ENCODE measurements at regions not wholly inside any gene's neighbourhood (a gene's known extent, or its start where the extent isn't known, plus 50 kb on each side); places are given as distances from the start of the nearest gene placed in this dataset.

DNA sequence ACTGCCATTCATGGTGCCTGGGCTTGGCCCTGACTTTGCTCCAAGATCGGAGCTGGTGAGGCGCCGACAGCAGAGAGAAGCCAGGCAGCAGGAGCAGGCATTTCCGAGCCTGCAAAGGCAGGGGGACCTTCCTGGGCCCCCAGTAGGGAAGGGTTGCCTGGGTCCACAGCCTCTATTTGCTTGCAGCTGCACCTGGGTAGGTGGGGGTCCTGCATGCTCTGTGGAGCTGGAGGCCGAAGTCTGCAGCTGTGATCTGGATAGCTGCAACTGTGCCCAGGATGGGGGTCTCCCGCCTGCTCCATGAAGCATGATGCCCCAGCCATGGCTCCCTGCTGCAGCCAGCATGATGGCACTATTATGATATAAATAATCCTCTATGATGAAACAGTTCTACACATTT lies 2144.2 kb downstream of the PCDH9 start:
- no peak for TF ChIP-seq FOXM1 (IDR thresholded peaks at IDR 0.05; ENCODE audit: borderline replicate concordance, low read depth)
- TF ChIP-seq, protein P1, sequence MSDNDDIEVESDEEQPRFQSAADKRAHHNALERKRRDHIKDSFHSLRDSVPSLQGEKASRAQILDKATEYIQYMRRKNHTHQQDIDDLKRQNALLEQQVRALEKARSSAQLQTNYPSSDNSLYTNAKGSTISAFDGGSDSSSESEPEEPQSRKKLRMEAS (IDR thresholded peaks at IDR 0.05) = no peak

DNA sequence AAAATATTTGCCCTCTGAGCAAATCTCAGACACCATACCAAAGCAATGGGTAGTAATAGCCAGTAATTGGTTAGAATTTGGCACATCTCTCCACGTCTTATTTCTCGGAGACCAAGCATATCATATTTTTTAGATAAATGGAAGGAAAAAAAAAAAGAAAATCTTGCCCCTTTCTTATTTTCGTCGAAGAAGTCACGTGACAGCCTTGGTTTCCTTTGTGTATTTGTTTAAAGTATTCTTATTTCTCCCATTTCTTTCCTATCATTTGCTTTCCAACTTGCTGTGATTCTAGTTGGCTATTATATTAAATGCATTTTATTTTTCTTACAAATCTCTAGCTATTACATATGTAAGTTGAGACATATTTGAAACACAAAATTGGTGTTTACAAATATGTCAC lies 2155.9 kb downstream of the PCDH9 start:
- TF ChIP-seq FOXM1 (IDR thresholded peaks at IDR 0.05; ENCODE audit: borderline replicate concordance, low read depth) = no peak
- no peak for TF ChIP-seq EGR1 (IDR thresholded peaks at IDR 0.05)
- TF ChIP-seq ZBTB7A (IDR thresholded peaks at IDR 0.05; ENCODE audit: low read depth) = no peak
- TF ChIP-seq TEAD4 (IDR thresholded peaks at IDR 0.05) = no peak
- TF ChIP-seq TAF1 (IDR thresholded peaks at IDR 0.05; ENCODE audit: low read depth) = no peak
- no peak for TF ChIP-seq NFIC (IDR thresholded peaks at IDR 0.05)
- TF ChIP-seq, protein P1 (IDR thresholded peaks at IDR 0.05) = no peak
- no peak for TF ChIP-seq CREB1 (IDR thresholded peaks at IDR 0.05; ENCODE audit: low read depth)
- no peak for TF ChIP-seq CEBPB (IDR thresholded peaks at IDR 0.05)
- TF ChIP-seq RAD21 (IDR thresholded peaks at IDR 0.05; ENCODE audit: low read depth) = no peak
- no peak for TF ChIP-seq YY1 (IDR thresholded peaks at IDR 0.05; ENCODE audit: low read depth)
- TF ChIP-seq, protein P2, sequence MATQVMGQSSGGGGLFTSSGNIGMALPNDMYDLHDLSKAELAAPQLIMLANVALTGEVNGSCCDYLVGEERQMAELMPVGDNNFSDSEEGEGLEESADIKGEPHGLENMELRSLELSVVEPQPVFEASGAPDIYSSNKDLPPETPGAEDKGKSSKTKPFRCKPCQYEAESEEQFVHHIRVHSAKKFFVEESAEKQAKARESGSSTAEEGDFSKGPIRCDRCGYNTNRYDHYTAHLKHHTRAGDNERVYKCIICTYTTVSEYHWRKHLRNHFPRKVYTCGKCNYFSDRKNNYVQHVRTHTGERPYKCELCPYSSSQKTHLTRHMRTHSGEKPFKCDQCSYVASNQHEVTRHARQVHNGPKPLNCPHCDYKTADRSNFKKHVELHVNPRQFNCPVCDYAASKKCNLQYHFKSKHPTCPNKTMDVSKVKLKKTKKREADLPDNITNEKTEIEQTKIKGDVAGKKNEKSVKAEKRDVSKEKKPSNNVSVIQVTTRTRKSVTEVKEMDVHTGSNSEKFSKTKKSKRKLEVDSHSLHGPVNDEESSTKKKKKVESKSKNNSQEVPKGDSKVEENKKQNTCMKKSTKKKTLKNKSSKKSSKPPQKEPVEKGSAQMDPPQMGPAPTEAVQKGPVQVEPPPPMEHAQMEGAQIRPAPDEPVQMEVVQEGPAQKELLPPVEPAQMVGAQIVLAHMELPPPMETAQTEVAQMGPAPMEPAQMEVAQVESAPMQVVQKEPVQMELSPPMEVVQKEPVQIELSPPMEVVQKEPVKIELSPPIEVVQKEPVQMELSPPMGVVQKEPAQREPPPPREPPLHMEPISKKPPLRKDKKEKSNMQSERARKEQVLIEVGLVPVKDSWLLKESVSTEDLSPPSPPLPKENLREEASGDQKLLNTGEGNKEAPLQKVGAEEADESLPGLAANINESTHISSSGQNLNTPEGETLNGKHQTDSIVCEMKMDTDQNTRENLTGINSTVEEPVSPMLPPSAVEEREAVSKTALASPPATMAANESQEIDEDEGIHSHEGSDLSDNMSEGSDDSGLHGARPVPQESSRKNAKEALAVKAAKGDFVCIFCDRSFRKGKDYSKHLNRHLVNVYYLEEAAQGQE (IDR thresholded peaks at IDR 0.05; ENCODE audit: low read depth) = no peak
- TF ChIP-seq EP300 (IDR thresholded peaks at IDR 0.05; ENCODE audit: borderline replicate concordance) = no peak
- TF ChIP-seq, protein P3, sequence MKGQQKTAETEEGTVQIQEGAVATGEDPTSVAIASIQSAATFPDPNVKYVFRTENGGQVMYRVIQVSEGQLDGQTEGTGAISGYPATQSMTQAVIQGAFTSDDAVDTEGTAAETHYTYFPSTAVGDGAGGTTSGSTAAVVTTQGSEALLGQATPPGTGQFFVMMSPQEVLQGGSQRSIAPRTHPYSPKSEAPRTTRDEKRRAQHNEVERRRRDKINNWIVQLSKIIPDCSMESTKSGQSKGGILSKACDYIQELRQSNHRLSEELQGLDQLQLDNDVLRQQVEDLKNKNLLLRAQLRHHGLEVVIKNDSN (IDR thresholded peaks at IDR 0.05) = no peak
- TF ChIP-seq TCF12 (IDR thresholded peaks at IDR 0.05; ENCODE audit: low read depth) = no peak

DNA sequence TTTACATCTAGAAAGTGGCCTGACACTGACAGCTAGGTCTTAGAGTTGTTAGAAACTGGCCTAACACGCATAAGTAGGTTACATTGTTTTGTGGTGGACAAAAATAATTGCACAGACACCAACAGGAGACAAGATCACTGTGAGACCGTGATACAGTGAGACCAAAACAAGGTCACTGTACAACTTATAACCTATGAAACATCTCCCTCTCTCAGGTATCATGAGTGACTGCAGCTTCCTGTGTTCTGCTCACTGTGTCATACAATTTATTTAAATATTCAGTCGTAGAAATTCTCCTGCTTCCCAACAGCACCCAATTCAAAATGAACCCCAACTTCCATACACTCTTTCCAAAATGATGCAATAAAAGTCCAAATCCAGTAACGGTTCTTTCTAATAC lies 2165.2 kb downstream of the PCDH9 start:
- no peak for TF ChIP-seq ZBTB7A (IDR thresholded peaks at IDR 0.05; ENCODE audit: low read depth)
- TF ChIP-seq CEBPB (IDR thresholded peaks at IDR 0.05) = no peak
- TF ChIP-seq FOXM1 (IDR thresholded peaks at IDR 0.05; ENCODE audit: borderline replicate concordance, low read depth) = no peak
- no peak for TF ChIP-seq RAD21 (IDR thresholded peaks at IDR 0.05; ENCODE audit: low read depth)
- TF ChIP-seq NFIC (IDR thresholded peaks at IDR 0.05) = no peak
- no peak for TF ChIP-seq EGR1 (IDR thresholded peaks at IDR 0.05)
- no peak for TF ChIP-seq TAF1 (IDR thresholded peaks at IDR 0.05; ENCODE audit: low read depth)
- TF ChIP-seq, protein P1 (IDR thresholded peaks at IDR 0.05) = no peak
- no peak for TF ChIP-seq EP300 (IDR thresholded peaks at IDR 0.05; ENCODE audit: borderline replicate concordance)
- no peak for TF ChIP-seq CREB1 (IDR thresholded peaks at IDR 0.05; ENCODE audit: low read depth)
- TF ChIP-seq TEAD4 (IDR thresholded peaks at IDR 0.05) = no peak
- TF ChIP-seq TCF12 (IDR thresholded peaks at IDR 0.05; ENCODE audit: low read depth) = no peak
- TF ChIP-seq, protein P2 (IDR thresholded peaks at IDR 0.05; ENCODE audit: low read depth) = no peak
- TF ChIP-seq, protein P3 (IDR thresholded peaks at IDR 0.05) = no peak
- no peak for TF ChIP-seq YY1 (IDR thresholded peaks at IDR 0.05; ENCODE audit: low read depth)

DNA sequence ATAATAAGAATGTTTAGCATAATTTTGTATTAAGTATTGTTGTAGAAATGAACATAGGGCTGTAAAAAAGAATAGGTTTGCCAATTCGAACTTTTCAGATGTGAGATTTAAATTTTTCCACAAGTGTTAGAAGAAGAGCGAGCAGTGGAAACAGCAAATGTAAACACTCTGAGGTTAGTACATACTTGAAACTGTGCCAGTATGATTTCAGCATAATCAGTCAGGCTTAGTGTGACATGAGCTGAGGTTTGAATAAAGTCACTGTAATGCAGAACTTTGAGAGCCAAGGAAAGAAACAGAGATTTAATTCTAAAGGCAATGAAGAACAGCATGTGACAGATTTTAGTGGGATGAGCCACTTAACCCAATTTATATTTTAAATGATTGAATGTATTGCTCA lies 2166.4 kb downstream of the PCDH9 start:
- TF ChIP-seq TAF1 (IDR thresholded peaks at IDR 0.05; ENCODE audit: low read depth) = no peak
- TF ChIP-seq FOXM1 (IDR thresholded peaks at IDR 0.05; ENCODE audit: borderline replicate concordance, low read depth) = no peak
- TF ChIP-seq NFIC (IDR thresholded peaks at IDR 0.05) = peak; percentile 72

DNA sequence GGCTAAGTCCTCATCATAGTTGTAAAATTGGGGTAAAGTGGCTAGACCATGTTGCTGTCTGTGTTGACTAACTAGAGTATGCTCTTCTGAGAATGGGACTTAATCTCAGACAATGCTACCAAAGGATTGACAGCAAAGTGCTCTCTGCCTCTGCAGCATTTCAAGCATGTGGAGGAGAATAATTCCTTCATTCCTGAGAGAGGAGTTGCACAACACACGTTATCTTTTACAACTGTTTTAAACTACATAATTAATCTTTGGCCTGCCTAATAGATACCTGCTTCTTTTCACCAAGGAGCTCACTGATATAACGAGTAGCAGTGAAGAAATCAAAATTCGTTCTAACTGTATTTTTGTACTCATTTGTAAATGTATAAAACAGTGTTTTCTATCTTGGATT lies 2172.2 kb downstream of the PCDH9 start:
- TF ChIP-seq, protein P3 (IDR thresholded peaks at IDR 0.05) = no peak
- TF ChIP-seq YY1 (IDR thresholded peaks at IDR 0.05; ENCODE audit: low read depth) = no peak
- no peak for TF ChIP-seq EGR1 (IDR thresholded peaks at IDR 0.05)
- TF ChIP-seq, protein P1 (IDR thresholded peaks at IDR 0.05) = no peak
- no peak for TF ChIP-seq FOXM1 (IDR thresholded peaks at IDR 0.05; ENCODE audit: borderline replicate concordance, low read depth)
- no peak for TF ChIP-seq CEBPB (IDR thresholded peaks at IDR 0.05)
- TF ChIP-seq EP300 (IDR thresholded peaks at IDR 0.05; ENCODE audit: borderline replicate concordance) = no peak
- TF ChIP-seq NFIC (IDR thresholded peaks at IDR 0.05) = no peak
- TF ChIP-seq TCF12 (IDR thresholded peaks at IDR 0.05; ENCODE audit: low read depth) = no peak
- no peak for TF ChIP-seq TEAD4 (IDR thresholded peaks at IDR 0.05)
